DOHH2 (cell line): ENCODE measurements at regions not wholly inside any gene's neighbourhood (a gene's known extent, or its start where the extent isn't known, plus 50 kb on each side); places are given as distances from the start of the nearest gene placed in this dataset.

Experiments used
- H3F3A ChIP-seq: fragments of 200-600 bp; sonication (generic), shearing (Covaris generic); 2 replicates; pipeline ENCODE4 v1.6.0; 2016; ENCODE audit warnings: antibody characterized with exemption, mild to moderate bottlenecking; ENCODE audit not compliant: control insufficient read depth, insufficient read depth
- H3K27ac ChIP-seq: fragments of 200-600 bp; sonication (generic); 2 replicates; pipeline ENCODE4 v1.5.1; 2014; ENCODE audit warnings: low read depth, mild to moderate bottlenecking, low read length, moderate library complexity
- H3K27me3 ChIP-seq: fragments of 200-600 bp; sonication (generic); 2 replicates; pipeline ENCODE4 v1.6.1; 2014; ENCODE audit warnings: mild to moderate bottlenecking, low read length, mixed read lengths; ENCODE audit not compliant: control insufficient read depth
- H3K36me3 ChIP-seq: fragments of 200-600 bp; sonication (generic); 2 replicates; pipeline ENCODE4 v1.6.1; 2014; ENCODE audit warnings: mild to moderate bottlenecking, low read length, moderate library complexity, mixed read lengths; ENCODE audit not compliant: control insufficient read depth
- H3K4me1 ChIP-seq: fragments of 200-600 bp; sonication (generic); 2 replicates; pipeline ENCODE4 v1.6.1; 2014; ENCODE audit warnings: mild to moderate bottlenecking, low read length, mixed read lengths; ENCODE audit not compliant: control insufficient read depth
- H3K4me2 ChIP-seq: fragments of 200-600 bp; sonication (generic); 2 replicates; pipeline ENCODE4 v1.6.0; 2014; ENCODE audit warnings: mild to moderate bottlenecking, low read length, moderate library complexity
- H3K4me3 ChIP-seq: fragments of 200-600 bp; sonication (generic); 2 replicates; pipeline ENCODE4 v1.5.1; 2014; ENCODE audit warnings: mild to moderate bottlenecking, low read length, mixed read lengths
- H3K79me2 ChIP-seq: fragments of 200-600 bp; sonication (generic); 2 replicates; pipeline ENCODE4 v1.6.1; 2014; ENCODE audit warnings: mild to moderate bottlenecking, low read length, mixed read lengths; ENCODE audit not compliant: control insufficient read depth
- H3K9me2 ChIP-seq: fragments of 200-600 bp; sonication (generic); replicated peaks from 2 replicates; pipeline ENCODE4 v1.6.1; 2014; ENCODE audit warnings: mild to moderate bottlenecking, low read length, mixed read lengths; ENCODE audit not compliant: control insufficient read depth
- H3K9me3 ChIP-seq: fragments of 200-600 bp; sonication (generic); 2 replicates; pipeline ENCODE4 v1.6.1; 2014; ENCODE audit warnings: antibody characterized with exemption, low read length, mixed read lengths; ENCODE audit not compliant: control insufficient read depth, insufficient read depth
- H4K20me1 ChIP-seq: fragments of 200-600 bp; sonication (generic); 2 replicates; pipeline ENCODE4 v1.6.0; 2014; ENCODE audit warnings: low read depth, mild to moderate bottlenecking, antibody characterized with exemption, low read length, moderate library complexity; ENCODE audit not compliant: control insufficient read depth, insufficient read depth
- EZH2phosphoT487 ChIP-seq: fragments of 200-600 bp; sonication (generic); IDR thresholded peaks from 2 replicates; pipeline ENCODE4 v1.6.1; 2017; ENCODE audit warnings: borderline replicate concordance, mild to moderate bottlenecking, antibody characterized with exemption, low read length, moderate library complexity, mixed read lengths
- TF ChIP-seq, protein P1 (sequence below): fragments of 200-600 bp; sonication (generic); IDR thresholded peaks from one replicate; pipeline ENCODE4 v1.5.1; 2014; ENCODE audit warnings: antibody characterized with exemption, mild to moderate bottlenecking, low read depth, low read length; ENCODE audit not compliant: poor library complexity, severe bottlenecking

DNA sequence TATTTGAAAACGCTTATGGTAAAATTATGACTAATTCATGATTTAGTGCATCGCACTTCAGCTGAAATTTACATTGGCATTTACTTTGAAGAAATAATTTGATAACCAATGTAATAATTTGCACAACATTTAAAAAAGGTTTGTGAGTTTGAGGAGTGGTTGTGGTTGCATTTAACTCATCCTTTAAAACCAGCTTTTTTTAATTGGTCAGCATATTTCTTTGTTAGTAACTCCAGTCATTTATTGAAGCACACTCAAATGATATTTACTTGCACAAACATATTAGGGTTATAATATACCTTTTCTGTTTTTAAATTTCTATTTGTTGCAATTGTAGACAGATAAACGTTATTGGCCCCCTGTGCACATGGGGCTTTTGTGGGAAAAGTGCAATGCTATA, 78.1 kb upstream of the AHI1 start:
- no peaks in the 10 kb centered on the region for H4K20me1 ChIP-seq
- H3K27ac ChIP-seq = no peak overlapping the region
- no peaks in the 10 kb centered on the region for H3K36me3 ChIP-seq
- H3K9me2 ChIP-seq = no peaks in the 10 kb centered on the region
- H3K4me3 ChIP-seq = no peak overlapping the region
- H3K79me2 ChIP-seq = no peaks in the 10 kb centered on the region
- no peaks in the 10 kb centered on the region for H3K9me3 ChIP-seq
- no peaks in the 10 kb centered on the region for H3F3A ChIP-seq
- H3K4me1 ChIP-seq = 0 out of 2 replicates have a peak, but pooled peaks cover 7% of the 10 kb centered on the region
- TF ChIP-seq EZH2phosphoT487 = no peak
- TF ChIP-seq, protein P1, sequence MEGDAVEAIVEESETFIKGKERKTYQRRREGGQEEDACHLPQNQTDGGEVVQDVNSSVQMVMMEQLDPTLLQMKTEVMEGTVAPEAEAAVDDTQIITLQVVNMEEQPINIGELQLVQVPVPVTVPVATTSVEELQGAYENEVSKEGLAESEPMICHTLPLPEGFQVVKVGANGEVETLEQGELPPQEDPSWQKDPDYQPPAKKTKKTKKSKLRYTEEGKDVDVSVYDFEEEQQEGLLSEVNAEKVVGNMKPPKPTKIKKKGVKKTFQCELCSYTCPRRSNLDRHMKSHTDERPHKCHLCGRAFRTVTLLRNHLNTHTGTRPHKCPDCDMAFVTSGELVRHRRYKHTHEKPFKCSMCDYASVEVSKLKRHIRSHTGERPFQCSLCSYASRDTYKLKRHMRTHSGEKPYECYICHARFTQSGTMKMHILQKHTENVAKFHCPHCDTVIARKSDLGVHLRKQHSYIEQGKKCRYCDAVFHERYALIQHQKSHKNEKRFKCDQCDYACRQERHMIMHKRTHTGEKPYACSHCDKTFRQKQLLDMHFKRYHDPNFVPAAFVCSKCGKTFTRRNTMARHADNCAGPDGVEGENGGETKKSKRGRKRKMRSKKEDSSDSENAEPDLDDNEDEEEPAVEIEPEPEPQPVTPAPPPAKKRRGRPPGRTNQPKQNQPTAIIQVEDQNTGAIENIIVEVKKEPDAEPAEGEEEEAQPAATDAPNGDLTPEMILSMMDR = no peak
- no peak overlapping the region for H3K4me2 ChIP-seq
- H3K27me3 ChIP-seq = no peaks in the 10 kb centered on the region; the same call in 1 of the 2 replicates

DNA sequence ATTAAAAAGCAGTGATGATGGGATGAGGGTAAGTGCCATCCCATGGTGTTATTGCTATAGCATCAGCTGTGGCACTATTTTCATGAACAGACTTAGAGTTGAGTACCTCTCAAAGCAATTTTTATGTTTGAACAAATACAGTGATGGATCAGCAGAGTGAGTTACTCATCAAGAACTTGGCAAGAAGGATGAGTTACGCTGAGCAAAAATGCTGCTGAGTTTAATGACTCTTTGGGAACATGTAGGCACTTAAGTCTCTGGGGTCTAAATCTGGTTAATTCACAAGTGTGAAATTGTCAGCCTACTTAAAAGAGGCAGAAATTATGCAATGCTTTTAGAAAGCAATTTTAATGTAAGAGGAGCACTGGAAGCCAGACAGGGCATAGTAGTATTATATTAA, 78.5 kb upstream of the AHI1 start:
- Histone ChIP-seq H3K4me2 (no peak overlapping the region), H3K4me1 (0 out of 2 replicates have a peak, but pooled peaks cover 7% of the 10 kb centered on the region), H3K36me3 (no peaks in the 10 kb centered on the region), H3K79me2 (no peaks in the 10 kb centered on the region), H4K20me1 (no peaks in the 10 kb centered on the region), H3K9me2 (no peaks in the 10 kb centered on the region), H3K27ac (no peak overlapping the region), H3K4me3 (no peak overlapping the region), H3K27me3 (no peaks in the 10 kb centered on the region; the same call in 1 of the 2 replicates), H3K9me3 (no peaks in the 10 kb centered on the region), H3F3A (no peaks in the 10 kb centered on the region)
- TF ChIP-seq, protein P1 = no peak
- TF ChIP-seq EZH2phosphoT487 = no peak

GRCh38 chr6:135577059-135577538, 79.6 kb upstream of the AHI1 start:
- H3K9me2 ChIP-seq = no peaks in the 10 kb centered on the region
- H3K4me1 ChIP-seq = 0 out of 2 replicates have a peak, but pooled peaks cover 7% of the 10 kb centered on the region
- no peaks in the 10 kb centered on the region for H3K9me3 ChIP-seq
- H3K27me3 ChIP-seq = no peaks in the 10 kb centered on the region; the same call in 1 of the 2 replicates
- H3F3A ChIP-seq = no peaks in the 10 kb centered on the region
- H3K36me3 ChIP-seq = no peaks in the 10 kb centered on the region
- no peaks in the 10 kb centered on the region for H4K20me1 ChIP-seq
- H3K27ac ChIP-seq = no peak overlapping the region
- TF ChIP-seq, protein P1 = no peak
- TF ChIP-seq EZH2phosphoT487 = no peak
- H3K79me2 ChIP-seq = no peaks in the 10 kb centered on the region
- H3K4me2 ChIP-seq = no peak overlapping the region
- H3K4me3 ChIP-seq = no peak overlapping the region
